ENCODE measurements at regions not wholly inside any gene's neighbourhood (a gene's known extent, or its start where the extent isn't known, plus 50 kb on each side); places are given as distances from the start of the nearest gene placed in this dataset.

DNA sequence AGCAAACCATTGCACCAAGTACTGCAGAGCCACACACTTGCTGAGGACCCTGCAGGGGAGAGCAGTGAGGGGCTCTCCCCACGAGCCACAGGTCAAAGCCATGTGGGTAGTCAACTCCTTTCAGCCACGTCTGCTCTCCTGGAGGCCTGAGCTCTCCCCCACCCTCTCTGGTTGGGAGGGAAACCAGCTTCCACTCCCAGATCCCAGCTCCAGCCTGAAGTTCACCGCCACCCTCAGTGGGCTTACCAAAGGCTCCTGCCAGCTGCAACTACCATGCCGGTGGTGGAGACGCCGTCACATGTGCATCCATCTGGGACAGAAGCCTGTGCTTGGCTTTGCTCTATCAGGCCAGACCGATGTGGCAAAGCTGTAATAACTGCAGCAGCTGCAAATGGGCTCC, 521.5 kb upstream of the RAB6C start:
- FAIRE-seq (no peak), DNase-seq (ENCODE audit: low read depth, low spot score) (no peak)
- H3K4me3 ChIP-seq (replicated peaks in 1 of 3; ENCODE audit: insufficient read depth in 1 of 3, low read depth in 1 of 3, low read length in 3 of 3) = no peak overlapping the region
- H3K27me3 ChIP-seq (ENCODE audit: control insufficient read depth in 2 of 2, insufficient read depth in 2 of 2, low read length in 2 of 2) = no peaks in the 10 kb centered on the region
- no peaks in the 10 kb centered on the region for H3K4me1 ChIP-seq (ENCODE audit: control insufficient read depth, extremely low read depth, insufficient read depth, low read length)
- H3K9ac ChIP-seq (replicated peaks; ENCODE audit: extremely low read depth, insufficient read depth, low read length) = no peak overlapping the region
- H4K20me1 ChIP-seq (replicated peaks; ENCODE audit: control insufficient read depth, extremely low read depth, insufficient read depth, low read length) = no peaks in the 10 kb centered on the region
- H3K9me3 ChIP-seq (replicated peaks; ENCODE audit: control insufficient read depth, insufficient read depth, low read length) = peaks cover 10% of the 10 kb centered on the region
- dilution Hi-C loops (cut with MboI; ENCODE audit: extremely low pct_ligation_motif_present, low sequenced_read_pairs) (no loop called here), intact Hi-C loops (cut with micrococcal nuclease) (no loop called here)
- no peak for TF ChIP-seq GATA2 (IDR thresholded peaks at IDR 0.05; ENCODE audit: insufficient read depth, insufficient read length, low read depth, low read length)
- no peak for TF ChIP-seq MYC (IDR thresholded peaks at IDR 0.05; ENCODE audit: low read depth, low read length)
- ChIA-PET CTCF (no interaction called here), POLR2A (no interaction called here)
- H2AFZ ChIP-seq (ENCODE audit: low read depth, low read length) = no peak overlapping the region
- H3K27ac ChIP-seq (ENCODE audit: insufficient read depth, low read depth, low read length) = no peak overlapping the region
- H3K9me1 ChIP-seq (replicated peaks; ENCODE audit: control insufficient read depth, extremely low read depth, insufficient read depth, low read length) = no peaks in the 10 kb centered on the region
- H3K36me3 ChIP-seq (ENCODE audit: control insufficient read depth in 2 of 2, extremely low read depth in 1 of 2, insufficient read depth in 2 of 2, low read length in 2 of 2) = no peaks in the 10 kb centered on the region
- no TSS peak for BruUV-seq (replicated peaks)
- no peak overlapping the region for H3K4me2 ChIP-seq (ENCODE audit: insufficient read depth, low read length)
- H3K79me2 ChIP-seq (ENCODE audit: control insufficient read depth, insufficient read depth, low read length) = no peaks in the 10 kb centered on the region

- no TSS peak for BruUV-seq (replicated peaks)
- intact Hi-C loops (cut with micrococcal nuclease) = no loop called here
- Histone ChIP-seq H3K9ac (replicated peaks; ENCODE audit: extremely low read depth, insufficient read depth, low read length) (no peak overlapping the region), H4K20me1 (replicated peaks; ENCODE audit: control insufficient read depth, extremely low read depth, insufficient read depth, low read length) (no peaks in the 10 kb centered on the region), H3K4me3 (replicated peaks in 1 of 3; ENCODE audit: insufficient read depth in 1 of 3, low read depth in 1 of 3, low read length in 3 of 3) (no peak overlapping the region), H3K9me3 (replicated peaks; ENCODE audit: control insufficient read depth, insufficient read depth, low read length) (peaks cover 10% of the 10 kb centered on the region), H3K9me1 (replicated peaks; ENCODE audit: control insufficient read depth, extremely low read depth, insufficient read depth, low read length) (no peaks in the 10 kb centered on the region), H3K4me2 (ENCODE audit: insufficient read depth, low read length) (no peak overlapping the region), H3K27ac (ENCODE audit: insufficient read depth, low read depth, low read length) (no peak overlapping the region), H3K27me3 (ENCODE audit: control insufficient read depth in 2 of 2, insufficient read depth in 2 of 2, low read length in 2 of 2) (no peaks in the 10 kb centered on the region), H3K79me2 (ENCODE audit: control insufficient read depth, insufficient read depth, low read length) (no peaks in the 10 kb centered on the region), H2AFZ (ENCODE audit: low read depth, low read length) (no peak overlapping the region), H3K36me3 (ENCODE audit: control insufficient read depth in 2 of 2, extremely low read depth in 1 of 2, insufficient read depth in 2 of 2, low read length in 2 of 2) (no peaks in the 10 kb centered on the region), H3K4me1 (ENCODE audit: control insufficient read depth, extremely low read depth, insufficient read depth, low read length) (no peaks in the 10 kb centered on the region)
- ChIA-PET POLR2A (no interaction called here), CTCF (no interaction called here)
- dilution Hi-C loops (cut with MboI; ENCODE audit: extremely low pct_ligation_motif_present, low sequenced_read_pairs) = no loop called here
- no peak for DNase-seq (ENCODE audit: low read depth, low spot score)
- TF ChIP-seq, protein P1, sequence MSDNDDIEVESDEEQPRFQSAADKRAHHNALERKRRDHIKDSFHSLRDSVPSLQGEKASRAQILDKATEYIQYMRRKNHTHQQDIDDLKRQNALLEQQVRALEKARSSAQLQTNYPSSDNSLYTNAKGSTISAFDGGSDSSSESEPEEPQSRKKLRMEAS (IDR thresholded peaks at IDR 0.05; ENCODE audit: insufficient read depth, insufficient read length) = no peak
- no peak for TF ChIP-seq POLR2A (IDR thresholded peaks at IDR 0.05; ENCODE audit: low read depth, low read length)
- TF ChIP-seq FOS (IDR thresholded peaks at IDR 0.05; ENCODE audit: borderline replicate concordance, insufficient read depth, low read length) = no peak
- TF ChIP-seq EZH2 (IDR thresholded peaks at IDR 0.05; ENCODE audit: borderline replicate concordance, low read depth, low read length, severe bottlenecking) = no peak
- TF ChIP-seq MYC (IDR thresholded peaks at IDR 0.05; ENCODE audit: low read depth, low read length) = no peak
- TF ChIP-seq, protein P2, sequence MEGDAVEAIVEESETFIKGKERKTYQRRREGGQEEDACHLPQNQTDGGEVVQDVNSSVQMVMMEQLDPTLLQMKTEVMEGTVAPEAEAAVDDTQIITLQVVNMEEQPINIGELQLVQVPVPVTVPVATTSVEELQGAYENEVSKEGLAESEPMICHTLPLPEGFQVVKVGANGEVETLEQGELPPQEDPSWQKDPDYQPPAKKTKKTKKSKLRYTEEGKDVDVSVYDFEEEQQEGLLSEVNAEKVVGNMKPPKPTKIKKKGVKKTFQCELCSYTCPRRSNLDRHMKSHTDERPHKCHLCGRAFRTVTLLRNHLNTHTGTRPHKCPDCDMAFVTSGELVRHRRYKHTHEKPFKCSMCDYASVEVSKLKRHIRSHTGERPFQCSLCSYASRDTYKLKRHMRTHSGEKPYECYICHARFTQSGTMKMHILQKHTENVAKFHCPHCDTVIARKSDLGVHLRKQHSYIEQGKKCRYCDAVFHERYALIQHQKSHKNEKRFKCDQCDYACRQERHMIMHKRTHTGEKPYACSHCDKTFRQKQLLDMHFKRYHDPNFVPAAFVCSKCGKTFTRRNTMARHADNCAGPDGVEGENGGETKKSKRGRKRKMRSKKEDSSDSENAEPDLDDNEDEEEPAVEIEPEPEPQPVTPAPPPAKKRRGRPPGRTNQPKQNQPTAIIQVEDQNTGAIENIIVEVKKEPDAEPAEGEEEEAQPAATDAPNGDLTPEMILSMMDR (IDR thresholded peaks at IDR 0.05; ENCODE audit: extremely low read depth in 1 of 2, insufficient read depth in 1 of 2, low read depth in 1 of 2, low read length in 2 of 2) = no peak
- no peak for TF ChIP-seq POLR2AphosphoS5 (IDR thresholded peaks at IDR 0.05; ENCODE audit: insufficient read depth, low read depth, low read length)
- TF ChIP-seq JUN (IDR thresholded peaks at IDR 0.05; ENCODE audit: borderline replicate concordance, insufficient read depth, insufficient read length, low read depth) = no peak
- no peak for FAIRE-seq
Measured at GRCh38 chr2:129458436-129458835, 521.0 kb upstream of the RAB6C start.
